Lower leg skin (tissue), 3 donors: ENCODE measurements at regions not wholly inside any gene's neighbourhood (a gene's known extent, or its start where the extent isn't known, plus 50 kb on each side); places are given as distances from the start of the nearest gene placed in this dataset.

Experiments
- POLR2A ChIP-seq, 2 donors: fragments of 450-650 bp; IDR thresholded peaks; one replicate each; pipeline ENCODE4 v1.6.1; 2016 to 2017; ENCODE audit warnings: antibody characterized with exemption in 2 of 2, mild to moderate bottlenecking in 1 of 2, moderate library complexity in 1 of 2
- TF ChIP-seq, protein P1 (sequence below), 3 donors: fragments of 450-650 bp; IDR thresholded peaks; one replicate each; pipeline ENCODE4 v1.5.1; 2016; ENCODE audit warnings: antibody characterized with exemption in 3 of 3, mild to moderate bottlenecking in 3 of 3, moderate library complexity in 2 of 3

DNA sequence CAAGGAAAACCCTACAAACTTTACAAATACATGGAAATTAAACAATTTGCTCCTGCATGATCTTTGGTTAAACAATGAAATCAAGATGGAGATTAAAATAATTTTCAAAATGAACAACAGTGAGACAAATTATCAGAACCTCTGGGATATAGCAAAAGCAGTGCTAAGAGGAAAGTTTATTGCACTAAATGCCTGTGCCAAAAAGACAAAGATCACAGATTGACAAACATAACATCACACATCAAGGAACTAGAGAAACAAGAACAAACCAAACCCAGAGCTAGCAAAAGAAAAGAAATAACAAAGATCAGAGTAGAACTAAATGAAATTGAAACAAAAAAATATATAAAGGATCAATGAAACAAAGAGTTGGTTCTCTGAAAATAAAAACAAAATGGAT, 95.2 kb upstream of the FBXO11 start:
- TF ChIP-seq, protein P1, sequence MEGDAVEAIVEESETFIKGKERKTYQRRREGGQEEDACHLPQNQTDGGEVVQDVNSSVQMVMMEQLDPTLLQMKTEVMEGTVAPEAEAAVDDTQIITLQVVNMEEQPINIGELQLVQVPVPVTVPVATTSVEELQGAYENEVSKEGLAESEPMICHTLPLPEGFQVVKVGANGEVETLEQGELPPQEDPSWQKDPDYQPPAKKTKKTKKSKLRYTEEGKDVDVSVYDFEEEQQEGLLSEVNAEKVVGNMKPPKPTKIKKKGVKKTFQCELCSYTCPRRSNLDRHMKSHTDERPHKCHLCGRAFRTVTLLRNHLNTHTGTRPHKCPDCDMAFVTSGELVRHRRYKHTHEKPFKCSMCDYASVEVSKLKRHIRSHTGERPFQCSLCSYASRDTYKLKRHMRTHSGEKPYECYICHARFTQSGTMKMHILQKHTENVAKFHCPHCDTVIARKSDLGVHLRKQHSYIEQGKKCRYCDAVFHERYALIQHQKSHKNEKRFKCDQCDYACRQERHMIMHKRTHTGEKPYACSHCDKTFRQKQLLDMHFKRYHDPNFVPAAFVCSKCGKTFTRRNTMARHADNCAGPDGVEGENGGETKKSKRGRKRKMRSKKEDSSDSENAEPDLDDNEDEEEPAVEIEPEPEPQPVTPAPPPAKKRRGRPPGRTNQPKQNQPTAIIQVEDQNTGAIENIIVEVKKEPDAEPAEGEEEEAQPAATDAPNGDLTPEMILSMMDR (IDR thresholded peaks at IDR 0.05), result no peak
- TF ChIP-seq POLR2A (IDR thresholded peaks at IDR 0.05), result no peak
